Karpas-422 (cell line): ENCODE measurements at regions not wholly inside any gene's neighbourhood (a gene's known extent, or its start where the extent isn't known, plus 50 kb on each side); places are given as distances from the start of the nearest gene placed in this dataset.
A peak's percentile ranks its signal among the peaks of the same experiment; 100 is the strongest.
"Not testable (repeated sequence)": the region's sequence is repeated elsewhere in the genome, so short reads cannot be mapped to it uniquely, and the experiment has no call there.

Experiments
- DNase-seq: peaks from one replicate; pipeline ENCODE4 v3.0.0-alpha.2; 2015
- H2AFZ ChIP-seq: fragments of 200-600 bp; sonication (generic); 2 replicates; pipeline ENCODE4 v1.6.1; 2014; ENCODE audit warnings: antibody characterized with exemption, low read length, mixed read lengths
- H3K27ac ChIP-seq: fragments of 200-600 bp; sonication (generic); 2 replicates; pipeline ENCODE4 v1.5.1; 2014; ENCODE audit warnings: mild to moderate bottlenecking, low read length, moderate library complexity
- H3K27me3 ChIP-seq: fragments of 200-600 bp; sonication (generic); 2 replicates; pipeline ENCODE4 v1.6.1; 2014; ENCODE audit warnings: low read length, mixed read lengths
- H3K36me3 ChIP-seq: fragments of 200-600 bp; sonication (generic); 2 replicates; pipeline ENCODE4 v1.6.1; 2014; ENCODE audit warnings: low read length, mixed read lengths; ENCODE audit not compliant: insufficient read depth
- H3K4me1 ChIP-seq: fragments of 200-600 bp; sonication (generic); 2 replicates; pipeline ENCODE4 v1.6.1; 2014; ENCODE audit warnings: mild to moderate bottlenecking, low read length, mixed read lengths
- H3K4me2 ChIP-seq: fragments of 200-600 bp; sonication (generic); 2 replicates; pipeline ENCODE4 v1.6.1; 2014; ENCODE audit warnings: low read length, low read depth, mild to moderate bottlenecking; ENCODE audit not compliant: poor library complexity, severe bottlenecking
- H3K4me3 ChIP-seq: fragments of 200-600 bp; sonication (generic); 2 replicates; pipeline ENCODE4 v1.5.1; 2014; ENCODE audit warnings: mild to moderate bottlenecking, antibody characterized with exemption, low read length, mixed read lengths
- H3K79me2 ChIP-seq: fragments of 200-600 bp; sonication (generic); 2 replicates; pipeline ENCODE4 v1.6.1; 2014; ENCODE audit warnings: mild to moderate bottlenecking, low read length, mixed read lengths
- H3K9ac ChIP-seq: fragments of 200-600 bp; sonication (generic); 2 replicates; pipeline ENCODE4 v1.6.0; 2014; ENCODE audit warnings: low read length
- H3K9me2 ChIP-seq: fragments of 200-600 bp; sonication (generic), shearing (Covaris generic); replicated peaks from 2 replicates; pipeline ENCODE4 v1.6.0; 2014; ENCODE audit warnings: mild to moderate bottlenecking, low read length, moderate library complexity; ENCODE audit not compliant: insufficient read depth
- H3K9me3 ChIP-seq: fragments of 300-700, 200-600 bp; sonication (generic); 2 replicates; pipeline ENCODE4 v1.6.1; 2014; ENCODE audit warnings: low read length, mixed read lengths
- H4K20me1 ChIP-seq: fragments of 200-600 bp; sonication (generic); 2 replicates; pipeline ENCODE4 v1.6.1; 2014; ENCODE audit warnings: mild to moderate bottlenecking, antibody characterized with exemption, low read length, low read depth; ENCODE audit not compliant: insufficient read depth

GRCh38 chr4:130034876-130035275, 938.9 kb downstream of the C4orf33 start:
- Histone ChIP-seq H3K9me2 (no peaks in the 10 kb centered on the region), H4K20me1 (no peaks in the 10 kb centered on the region), H3K4me3 (no peak overlapping the region), H3K4me2 (no peak overlapping the region), H3K27me3 (no peaks in the 10 kb centered on the region), H2AFZ (no peak overlapping the region), H3K9ac (no peak overlapping the region), H3K79me2 (no peaks in the 10 kb centered on the region), H3K9me3 (0 out of 2 replicates have a peak, but pooled peaks cover under 1% of the 10 kb centered on the region), H3K4me1 (peaks cover 15% of the 10 kb centered on the region), H3K36me3 (no peaks in the 10 kb centered on the region), H3K27ac (no peak overlapping the region)
- DNase-seq: no peak

GRCh38 chr4:130035391-130035790, 939.4 kb downstream of the C4orf33 start:
- Histone ChIP-seq H3K27me3 (no peaks in the 10 kb centered on the region), H3K79me2 (no peaks in the 10 kb centered on the region), H3K9me3 (no peaks in the 10 kb centered on the region), H2AFZ (no peak overlapping the region), H3K9me2 (no peaks in the 10 kb centered on the region), H3K4me3 (no peak overlapping the region), H3K36me3 (no peaks in the 10 kb centered on the region), H3K4me2 (no peak overlapping the region), H3K9ac (no peak overlapping the region), H3K27ac (no peak overlapping the region), H4K20me1 (no peaks in the 10 kb centered on the region), H3K4me1 (peaks cover 14% of the 10 kb centered on the region)
- DNase-seq: no peak

GRCh38 chr4:130037866-130038265, 941.9 kb downstream of the C4orf33 start:
- H3K4me2 ChIP-seq, DNase-seq, H3K27ac ChIP-seq, H3K4me3 ChIP-seq, H3K79me2 ChIP-seq, H3K27me3 ChIP-seq, H3K36me3 ChIP-seq, H3K9ac ChIP-seq, H3K9me3 ChIP-seq, H3K4me1 ChIP-seq, H4K20me1 ChIP-seq, H3K9me2 ChIP-seq, H2AFZ ChIP-seq: not testable (repeated sequence)

GRCh38 chr4:130038540-130038939, 942.6 kb downstream of the C4orf33 start:
- H3K4me2 ChIP-seq, DNase-seq, H3K4me3 ChIP-seq, H3K36me3 ChIP-seq, H3K4me1 ChIP-seq, H2AFZ ChIP-seq, H3K27me3 ChIP-seq, H3K79me2 ChIP-seq, H3K9me2 ChIP-seq, H3K9me3 ChIP-seq, H3K27ac ChIP-seq, H4K20me1 ChIP-seq, H3K9ac ChIP-seq: not testable (repeated sequence)

- no peaks in the 10 kb centered on the region for H3K4me1 ChIP-seq
- DNase-seq: no peak
- H3K27me3 ChIP-seq: no peaks in the 10 kb centered on the region
- H3K27ac ChIP-seq: no peak overlapping the region
- H3K9ac ChIP-seq: no peak overlapping the region
- no peak overlapping the region for H3K4me2 ChIP-seq
- H3K79me2 ChIP-seq: no peaks in the 10 kb centered on the region
- no peaks in the 10 kb centered on the region for H4K20me1 ChIP-seq
- H3K9me2 ChIP-seq: no peaks in the 10 kb centered on the region
- H3K9me3 ChIP-seq: no peaks in the 10 kb centered on the region
- H2AFZ ChIP-seq: no peak overlapping the region
- no peaks in the 10 kb centered on the region for H3K36me3 ChIP-seq
- H3K4me3 ChIP-seq: no peak overlapping the region
Measured at GRCh38 chr4:130043732-130044160, 947.8 kb downstream of the C4orf33 start.

- no peak overlapping the region for H2AFZ ChIP-seq
- H3K36me3 ChIP-seq: no peaks in the 10 kb centered on the region
- H3K9ac ChIP-seq: no peak overlapping the region
- no peaks in the 10 kb centered on the region for H3K27me3 ChIP-seq
- no peak overlapping the region for H3K27ac ChIP-seq
- no peaks in the 10 kb centered on the region for H3K9me3 ChIP-seq
- no peaks in the 10 kb centered on the region for H3K79me2 ChIP-seq
- no peak overlapping the region for H3K4me2 ChIP-seq
- no peaks in the 10 kb centered on the region for H3K9me2 ChIP-seq
- H3K4me3 ChIP-seq: no peak overlapping the region
- no peaks in the 10 kb centered on the region for H4K20me1 ChIP-seq
- H3K4me1 ChIP-seq: no peaks in the 10 kb centered on the region
- peak; percentile 21 for DNase-seq
Measured at GRCh38 chr4:130044788-130045531, 949.0 kb downstream of the C4orf33 start.

- no peaks in the 10 kb centered on the region for H3K36me3 ChIP-seq
- no peaks in the 10 kb centered on the region for H3K4me1 ChIP-seq
- DNase-seq: no peak
Measured at GRCh38 chr4:130053723-130054122, 957.8 kb downstream of the C4orf33 start.

GRCh38 chr4:130054908-130055307, 959.0 kb downstream of the C4orf33 start:
- H3K9me3 ChIP-seq: no peaks in the 10 kb centered on the region
- H3K79me2 ChIP-seq: no peaks in the 10 kb centered on the region
- no peaks in the 10 kb centered on the region; the same call in 1 of the 2 replicates for H3K9me2 ChIP-seq
- H3K27me3 ChIP-seq: 0 out of 2 replicates have a peak, but pooled peaks cover 4% of the 10 kb centered on the region
- no peak overlapping the region for H3K4me2 ChIP-seq
- no peaks in the 10 kb centered on the region for H4K20me1 ChIP-seq
- DNase-seq: no peak
- no peak overlapping the region for H3K27ac ChIP-seq
- H3K4me1 ChIP-seq: no peaks in the 10 kb centered on the region
- no peak overlapping the region for H3K9ac ChIP-seq
- H3K36me3 ChIP-seq: no peaks in the 10 kb centered on the region
- H3K4me3 ChIP-seq: no peak overlapping the region
- H2AFZ ChIP-seq: no peak overlapping the region

More at GRCh38 chr4:130053723-130054122, 957.8 kb downstream of the C4orf33 start:
- Histone ChIP-seq H3K9me3 (no peaks in the 10 kb centered on the region), H3K27ac (no peak overlapping the region), H4K20me1 (no peaks in the 10 kb centered on the region), H2AFZ (no peak overlapping the region), H3K9me2 (no peaks in the 10 kb centered on the region; the same call in 1 of the 2 replicates), H3K9ac (no peak overlapping the region), H3K4me2 (no peak overlapping the region), H3K79me2 (no peaks in the 10 kb centered on the region), H3K4me3 (no peak overlapping the region), H3K27me3 (0 out of 2 replicates have a peak, but pooled peaks cover 4% of the 10 kb centered on the region)
